OCI-LY1 (cell line): ENCODE measurements at regions not wholly inside any gene's neighbourhood (a gene's known extent, or its start where the extent isn't known, plus 50 kb on each side); places are given as distances from the start of the nearest gene placed in this dataset.

Source experiments
- CTCF ChIP-seq: fragments of 200-600 bp; sonication (generic), shearing (Covaris generic); IDR thresholded peaks from 2 replicates; pipeline ENCODE4 v1.5.1; 2017; ENCODE audit warnings: mild to moderate bottlenecking, antibody characterized with exemption, low read length, moderate library complexity, mixed read lengths
- EZH2 ChIP-seq: fragments of 200-600 bp; sonication (generic), shearing (Covaris generic); IDR thresholded peaks from 2 replicates; pipeline ENCODE4 v1.8.0; 2017; ENCODE audit warnings: borderline replicate concordance, mixed run types, mild to moderate bottlenecking, antibody characterized with exemption, low read length, moderate library complexity, mixed read lengths

GRCh38 chr2:53484531-53484930 is 283.1 kb upstream of the CHAC2 start:
- TF ChIP-seq CTCF (no peak), EZH2 (no peak)
